CD4-positive, alpha-beta T cell (primary cell): ENCODE measurements at regions not wholly inside any gene's neighbourhood (a gene's known extent, or its start where the extent isn't known, plus 50 kb on each side); places are given as distances from the start of the nearest gene placed in this dataset.

ENCODE experiments used
- ATAC-seq: fragments of 200-7000 bp; cut with Tn5 transposase; one replicate; pipeline ENCODE4 v1.10.0; 2022; ENCODE audit warnings: mild to moderate bottlenecking; ENCODE audit not compliant: poor library complexity
- CTCF ChIA-PET: fragments of 350-600 bp; sonication (Branson Sonifier 250); formaldehyde crosslinking; loops from one replicate; lab custom pipeline; 2021; ENCODE audit warnings: antibody characterized with exemption, inconsistent platforms; lab: Charles Lee
- POLR2A ChIA-PET: fragments of 350-600 bp; sonication (Branson Sonifier 250); formaldehyde crosslinking; loops from one replicate; lab custom pipeline; 2021; ENCODE audit warnings: antibody characterized with exemption, inconsistent platforms; lab: Charles Lee
- DNase-seq, 14 experiments: peaks; one replicate each; pipeline ENCODE4 v3.0.0-alpha.2; 2013 to 2020; ENCODE audit warnings: mixed read lengths in 2 of 14
- H3K27ac ChIP-seq, 2 donors: one replicate each; pipeline versions ENCODE4 v1.5.1 to v1.7.0; 2013; ENCODE audit warnings: low read length in 2 of 2, low read depth in 1 of 2, mild to moderate bottlenecking in 1 of 2
- H3K27me3 ChIP-seq, 2 experiments: 1 replicate in 1 of 2; 2 replicates in 1 of 2; pipeline versions ENCODE4 v1.6.1 to v1.7.0; 2013; ENCODE audit warnings: low read length in 2 of 2, control low read depth in 1 of 2, mild to moderate bottlenecking in 1 of 2, moderate library complexity in 1 of 2; ENCODE audit not compliant: insufficient read depth in 2 of 2, control insufficient read depth in 1 of 2
- H3K36me3 ChIP-seq: one replicate; pipeline ENCODE4 v1.6.1; 2013; ENCODE audit warnings: low read length, control low read depth; ENCODE audit not compliant: insufficient read depth
- H3K4me1 ChIP-seq: one replicate; pipeline ENCODE4 v1.6.1; 2013; ENCODE audit warnings: low read length, control low read depth; ENCODE audit not compliant: insufficient read depth
- H3K4me3 ChIP-seq: one replicate; pipeline ENCODE4 v1.5.1; 2013; ENCODE audit warnings: mild to moderate bottlenecking, low read length, moderate library complexity
- H3K9me3 ChIP-seq, 2 experiments: 1 replicate in 1 of 2; 2 replicates in 1 of 2; pipeline versions ENCODE4 v1.6.1 to v1.7.0; 2013; ENCODE audit warnings: low read length in 2 of 2, mild to moderate bottlenecking in 2 of 2, control low read depth in 1 of 2, moderate library complexity in 1 of 2; ENCODE audit not compliant: control insufficient read depth in 1 of 2, insufficient read depth in 1 of 2
- H3K27ac Mint-ChIP-seq: one replicate; pipeline ENCODE4 v1.8.0; 2020; ENCODE audit warnings: mixed read lengths
- H3K27me3 Mint-ChIP-seq: one replicate; pipeline ENCODE4 v1.8.0; 2021; ENCODE audit warnings: mixed read lengths
- H3K36me3 Mint-ChIP-seq: one replicate; pipeline ENCODE4 v1.8.0; 2021; ENCODE audit warnings: low read depth, mixed read lengths
- H3K4me1 Mint-ChIP-seq: one replicate; pipeline ENCODE4 v1.8.0; 2021; ENCODE audit warnings: low read depth, mixed read lengths
- H3K4me3 Mint-ChIP-seq: one replicate; pipeline ENCODE4 v1.8.0; 2020; ENCODE audit warnings: mild to moderate bottlenecking, mixed read lengths
- H3K9me3 Mint-ChIP-seq: one replicate; pipeline ENCODE4 v1.8.0; 2020; ENCODE audit warnings: mixed read lengths
- intact Hi-C, 2 experiments: fragments of 100-400 bp; cut with DNase I in 1 of 2; cut with micrococcal nuclease in 1 of 2; formaldehyde crosslinking; loops; one replicate each; pipeline versions ENCODE4 v1.15.1 to v1.9.0; 2023 to 2025; cut with DNase I, micrococcal nuclease
- TF ChIP-seq, protein P1 (sequence below): fragments of 200-600 bp; IDR thresholded peaks from one replicate; pipeline ENCODE4 v1.8.0; 2022; ENCODE audit warnings: antibody characterized with exemption, mild to moderate bottlenecking

GRCh38 chrX:78378476-78379115, 51.2 kb upstream of the CYSLTR1 start:
- CTCF ChIA-PET = no interaction called here
- no peaks in the 10 kb centered on the region for H3K9me3 Mint-ChIP-seq

More at GRCh38 chrX:78378476-78379115, 51.2 kb upstream of the CYSLTR1 start:
- Mint-ChIP-seq H3K27ac (peak overlapping the region; percentile 12), H3K4me1 (peaks cover 17% of the 10 kb centered on the region), H3K4me3 (no peak overlapping the region), H3K27me3 (no peaks in the 10 kb centered on the region), H3K36me3 (no peaks in the 10 kb centered on the region)
- intact Hi-C loops = no loop called here
- Histone ChIP-seq H3K4me1 (peaks cover 2% of the 10 kb centered on the region), H3K27ac (no peak overlapping the region), H3K27me3 (no peaks in the 10 kb centered on the region), H3K4me3 (no peak overlapping the region), H3K36me3 (no peaks in the 10 kb centered on the region), H3K9me3 (no peaks in the 10 kb centered on the region)
- DNase-seq = no peak
- TF ChIP-seq, protein P1, sequence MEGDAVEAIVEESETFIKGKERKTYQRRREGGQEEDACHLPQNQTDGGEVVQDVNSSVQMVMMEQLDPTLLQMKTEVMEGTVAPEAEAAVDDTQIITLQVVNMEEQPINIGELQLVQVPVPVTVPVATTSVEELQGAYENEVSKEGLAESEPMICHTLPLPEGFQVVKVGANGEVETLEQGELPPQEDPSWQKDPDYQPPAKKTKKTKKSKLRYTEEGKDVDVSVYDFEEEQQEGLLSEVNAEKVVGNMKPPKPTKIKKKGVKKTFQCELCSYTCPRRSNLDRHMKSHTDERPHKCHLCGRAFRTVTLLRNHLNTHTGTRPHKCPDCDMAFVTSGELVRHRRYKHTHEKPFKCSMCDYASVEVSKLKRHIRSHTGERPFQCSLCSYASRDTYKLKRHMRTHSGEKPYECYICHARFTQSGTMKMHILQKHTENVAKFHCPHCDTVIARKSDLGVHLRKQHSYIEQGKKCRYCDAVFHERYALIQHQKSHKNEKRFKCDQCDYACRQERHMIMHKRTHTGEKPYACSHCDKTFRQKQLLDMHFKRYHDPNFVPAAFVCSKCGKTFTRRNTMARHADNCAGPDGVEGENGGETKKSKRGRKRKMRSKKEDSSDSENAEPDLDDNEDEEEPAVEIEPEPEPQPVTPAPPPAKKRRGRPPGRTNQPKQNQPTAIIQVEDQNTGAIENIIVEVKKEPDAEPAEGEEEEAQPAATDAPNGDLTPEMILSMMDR = no peak
- POLR2A ChIA-PET = no interaction called here
- no peak for ATAC-seq
